SH-SY5Y (cell line): ENCODE measurements at regions not wholly inside any gene's neighbourhood (a gene's known extent, or its start where the extent isn't known, plus 50 kb on each side); places are given as distances from the start of the nearest gene placed in this dataset.

ENCODE experiments used
- GATA2 ChIP-seq: IDR thresholded peaks from 2 replicates; pipeline ENCODE4 v1.6.1; 2011; ENCODE audit warnings: mild to moderate bottlenecking, low read depth, low read length
- GATA3 ChIP-seq: IDR thresholded peaks from 2 replicates; pipeline ENCODE4 v1.6.1; 2011; ENCODE audit warnings: low read depth, mild to moderate bottlenecking, low read length, moderate library complexity

DNA sequence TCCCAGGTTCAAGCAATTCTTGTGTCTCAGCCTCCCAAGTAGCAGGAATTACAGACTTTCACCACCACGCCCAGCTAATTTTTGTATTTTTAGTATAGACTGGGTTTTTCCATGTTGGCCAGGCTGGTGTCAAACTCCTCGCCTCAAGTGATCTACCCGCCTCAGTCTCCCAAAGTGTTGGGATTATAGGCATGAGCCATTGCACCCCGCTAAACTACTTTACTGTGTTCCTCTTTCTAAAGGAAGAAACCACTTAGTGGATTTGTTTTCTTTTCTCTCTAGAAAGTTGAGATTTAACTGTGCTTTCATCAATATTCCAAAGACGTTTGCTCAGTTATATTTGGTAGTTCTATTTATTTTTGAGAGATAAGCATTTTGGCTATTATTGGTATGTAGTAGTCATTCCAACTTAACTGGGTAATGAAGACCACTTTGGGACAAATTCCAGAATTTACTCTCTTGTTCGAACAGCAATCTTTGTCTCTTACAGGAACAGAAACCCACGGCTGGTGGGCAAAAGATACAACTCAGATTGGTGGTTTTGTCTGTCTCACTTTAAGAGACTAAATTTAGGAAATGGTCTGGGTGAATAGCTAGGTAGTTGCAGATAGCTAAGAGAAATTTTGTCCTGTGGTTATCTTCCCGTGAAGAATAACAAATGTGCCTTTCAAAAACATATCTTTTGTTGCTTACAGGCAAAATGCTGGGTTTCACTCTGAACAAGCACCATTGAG is 103.5 kb upstream of the CD55 start:
- TF ChIP-seq GATA2 (no peak), GATA3 (no peak)
